ENCODE measurements at regions not wholly inside any gene's neighbourhood (a gene's known extent, or its start where the extent isn't known, plus 50 kb on each side); places are given as distances from the start of the nearest gene placed in this dataset.

- H3K9me3 ChIP-seq (ENCODE audit: control insufficient read depth, insufficient read depth, low read depth, low read length), result no peaks in the 10 kb centered on the region
- DNase-seq (ENCODE audit: low read depth, low spot score) (no peak), ATAC-seq (no peak)
- H3K36me3 ChIP-seq (ENCODE audit: control insufficient read depth, insufficient read depth, low read length), result no peaks in the 10 kb centered on the region
- no peaks in the 10 kb centered on the region for H3K4me1 ChIP-seq (ENCODE audit: control insufficient read depth, insufficient read depth, low read length)
- BruUV-seq (replicated peaks), result no TSS peak
- TF ChIP-seq REST (IDR thresholded peaks at IDR 0.05; ENCODE audit: insufficient read depth in 1 of 2, low read depth in 2 of 2, low read length in 1 of 2) (no peak), SIN3A (IDR thresholded peaks at IDR 0.05; ENCODE audit: borderline replicate concordance, insufficient read depth, low read depth, low read length) (no peak), CTCF (IDR thresholded peaks at IDR 0.05) (no peak), TCF7L2 (IDR thresholded peaks at IDR 0.05; ENCODE audit: low read depth, low read length) (no peak), POLR2AphosphoS5 (IDR thresholded peaks at IDR 0.05; ENCODE audit: low read depth, low read length) (no peak)
- ChIA-PET POLR2A (no interaction called here), CTCF (no interaction called here)
- H3K4me3 ChIP-seq (ENCODE audit: low read depth in 2 of 2, low read length in 2 of 2), result no peak overlapping the region
- H3K27me3 ChIP-seq (ENCODE audit: control insufficient read depth, insufficient read depth, low read length), result no peaks in the 10 kb centered on the region
- intact Hi-C loops (cut with micrococcal nuclease; ENCODE audit: unreplicated experiment) (no loop called here), in situ Hi-C loops (cut with HindIII; ENCODE audit: low pct_unique_long_range_greater_than_20kb, low sequenced_read_pairs) (no loop called here)
- no peak overlapping the region for H3K27ac ChIP-seq (ENCODE audit: low read length)
These were observed 138.9 kb upstream of the NRIP1 start for GRCh38 chr21:15203740-15204139.

- Histone ChIP-seq H3K9me3 (ENCODE audit: control insufficient read depth, insufficient read depth, low read depth, low read length) (no peaks in the 10 kb centered on the region), H3K4me3 (ENCODE audit: low read depth in 2 of 2, low read length in 2 of 2) (no peak overlapping the region), H3K27ac (ENCODE audit: low read length) (no peak overlapping the region), H3K36me3 (ENCODE audit: control insufficient read depth, insufficient read depth, low read length) (no peaks in the 10 kb centered on the region), H3K4me1 (ENCODE audit: control insufficient read depth, insufficient read depth, low read length) (no peaks in the 10 kb centered on the region), H3K27me3 (ENCODE audit: control insufficient read depth, insufficient read depth, low read length) (no peaks in the 10 kb centered on the region)
- ATAC-seq (no peak), DNase-seq (ENCODE audit: low read depth, low spot score) (no peak)
- intact Hi-C loops (cut with micrococcal nuclease; ENCODE audit: unreplicated experiment), result no loop called here
- no TSS peak for BruUV-seq (replicated peaks)
- in situ Hi-C loops (cut with HindIII; ENCODE audit: low pct_unique_long_range_greater_than_20kb, low sequenced_read_pairs), result no loop called here
- TF ChIP-seq POLR2AphosphoS5 (IDR thresholded peaks at IDR 0.05; ENCODE audit: low read depth, low read length) (no peak), CTCF (IDR thresholded peaks at IDR 0.05) (no peak), REST (IDR thresholded peaks at IDR 0.05; ENCODE audit: insufficient read depth in 1 of 2, low read depth in 2 of 2, low read length in 1 of 2) (no peak), SIN3A (IDR thresholded peaks at IDR 0.05; ENCODE audit: borderline replicate concordance, insufficient read depth, low read depth, low read length) (no peak), TCF7L2 (IDR thresholded peaks at IDR 0.05; ENCODE audit: low read depth, low read length) (no peak)
- ChIA-PET POLR2A (no interaction called here), CTCF (no interaction called here)
These were observed 139.6 kb upstream of the NRIP1 start for GRCh38 chr21:15204140-15204969.

All from Panc1 (cell line).